Esophagus squamous epithelium (tissue), 4 donors: ENCODE measurements at regions not wholly inside any gene's neighbourhood (a gene's known extent, or its start where the extent isn't known, plus 50 kb on each side); places are given as distances from the start of the nearest gene placed in this dataset.
"Not testable (repeated sequence)": the region's sequence is repeated elsewhere in the genome, so short reads cannot be mapped to it uniquely, and the experiment has no call there.

Experiments
- POLR2A ChIP-seq, 4 donors: fragments of 450-650 bp; IDR thresholded peaks; one replicate each; pipeline ENCODE4 v1.6.1; 2017; ENCODE audit warnings: antibody characterized with exemption in 4 of 4, mild to moderate bottlenecking in 4 of 4, moderate library complexity in 3 of 4
- TF ChIP-seq, protein P1 (sequence below), 6 experiments: fragments of 450-650 bp in 4 of 6; fragments of 200-600 bp in 2 of 6; sonication (generic) in 2 of 6; IDR thresholded peaks; one replicate each; pipeline ENCODE4 v1.5.1; 2016 to 2019; ENCODE audit warnings: antibody characterized with exemption in 6 of 6, mild to moderate bottlenecking in 4 of 6, moderate library complexity in 4 of 6

DNA sequence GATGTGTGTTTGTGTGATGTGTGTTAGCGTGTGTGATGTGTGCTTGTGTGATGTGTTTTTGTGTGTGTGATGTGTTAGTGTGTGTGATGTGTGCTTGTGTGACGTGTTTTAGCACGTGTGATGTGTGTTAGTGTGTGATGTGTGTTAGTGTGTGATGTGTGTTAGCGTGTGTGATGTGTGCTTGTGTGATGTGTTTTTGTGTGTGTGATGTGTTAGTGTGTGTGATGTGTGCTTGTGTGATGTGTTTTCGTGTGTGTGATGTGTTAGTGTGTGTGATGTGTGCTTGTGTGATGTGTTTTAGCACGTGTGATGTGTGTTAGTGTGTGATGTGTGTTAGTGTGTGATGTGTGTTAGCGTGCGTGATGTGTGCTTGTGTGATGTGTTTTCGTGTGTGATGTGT lies 69.0 kb upstream of the CFAP46 start:
- TF ChIP-seq, protein P1, sequence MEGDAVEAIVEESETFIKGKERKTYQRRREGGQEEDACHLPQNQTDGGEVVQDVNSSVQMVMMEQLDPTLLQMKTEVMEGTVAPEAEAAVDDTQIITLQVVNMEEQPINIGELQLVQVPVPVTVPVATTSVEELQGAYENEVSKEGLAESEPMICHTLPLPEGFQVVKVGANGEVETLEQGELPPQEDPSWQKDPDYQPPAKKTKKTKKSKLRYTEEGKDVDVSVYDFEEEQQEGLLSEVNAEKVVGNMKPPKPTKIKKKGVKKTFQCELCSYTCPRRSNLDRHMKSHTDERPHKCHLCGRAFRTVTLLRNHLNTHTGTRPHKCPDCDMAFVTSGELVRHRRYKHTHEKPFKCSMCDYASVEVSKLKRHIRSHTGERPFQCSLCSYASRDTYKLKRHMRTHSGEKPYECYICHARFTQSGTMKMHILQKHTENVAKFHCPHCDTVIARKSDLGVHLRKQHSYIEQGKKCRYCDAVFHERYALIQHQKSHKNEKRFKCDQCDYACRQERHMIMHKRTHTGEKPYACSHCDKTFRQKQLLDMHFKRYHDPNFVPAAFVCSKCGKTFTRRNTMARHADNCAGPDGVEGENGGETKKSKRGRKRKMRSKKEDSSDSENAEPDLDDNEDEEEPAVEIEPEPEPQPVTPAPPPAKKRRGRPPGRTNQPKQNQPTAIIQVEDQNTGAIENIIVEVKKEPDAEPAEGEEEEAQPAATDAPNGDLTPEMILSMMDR (IDR thresholded peaks at IDR 0.05): not testable (repeated sequence)
- not testable (repeated sequence) for TF ChIP-seq POLR2A (IDR thresholded peaks at IDR 0.05)
